Thyroid gland (tissue), 4 donors: ENCODE measurements at regions not wholly inside any gene's neighbourhood (a gene's known extent, or its start where the extent isn't known, plus 50 kb on each side); places are given as distances from the start of the nearest gene placed in this dataset.

Experiments used
- CTCF ChIP-seq, 6 experiments: fragments of 200-600 bp in 3 of 6; fragments of 450-650 bp in 3 of 6; sonication (generic) in 3 of 6; IDR thresholded peaks; one replicate each; pipeline ENCODE4 v1.5.1; 2016 to 2019; ENCODE audit warnings: antibody characterized with exemption in 6 of 6, mild to moderate bottlenecking in 2 of 6, inconsistent platforms in 1 of 6, moderate library complexity in 1 of 6
- POLR2A ChIP-seq, 2 donors: fragments of 450-650 bp; IDR thresholded peaks; one replicate each; pipeline ENCODE4 v1.6.1; 2017; ENCODE audit warnings: antibody characterized with exemption in 2 of 2, mild to moderate bottlenecking in 2 of 2, moderate library complexity in 1 of 2

GRCh38 chr6:141976994-141977393 lies 155.7 kb upstream of the GJE1 start:
- TF ChIP-seq CTCF (IDR thresholded peaks at IDR 0.05): no peak
- TF ChIP-seq POLR2A (IDR thresholded peaks at IDR 0.05): no peak
